ENCODE measurements at regions not wholly inside any gene's neighbourhood (a gene's known extent, or its start where the extent isn't known, plus 50 kb on each side); places are given as distances from the start of the nearest gene placed in this dataset.

DNA sequence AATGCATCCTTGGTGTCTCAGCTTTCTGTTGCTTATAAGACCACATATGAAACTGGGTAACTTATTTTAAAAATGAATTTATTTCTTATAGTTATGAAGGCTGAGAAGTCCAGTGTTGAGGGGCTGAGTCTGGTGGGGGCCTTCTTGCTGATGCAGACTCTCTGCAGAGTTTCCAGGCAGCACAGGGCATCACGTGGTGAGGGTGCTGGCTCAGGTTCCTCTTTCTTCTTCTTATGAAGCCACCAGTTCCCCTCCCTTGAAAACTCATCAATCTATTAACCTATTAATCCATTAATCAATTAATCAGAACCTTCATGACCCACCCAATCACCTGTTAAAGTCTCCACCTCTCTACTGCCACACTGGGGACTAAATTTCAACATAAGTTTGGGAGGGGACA is 595.6 kb upstream of the NRP1 start:
- ChIA-PET CTCF (no interaction called here), POLR2A (ENCODE audit: low non-redundant PET) (no interaction called here)
- no peaks in the 10 kb centered on the region for H3K27me3 ChIP-seq (replicated peaks; ENCODE audit: insufficient read depth, low read depth, low read length, poor library complexity)
- H3K27ac ChIP-seq (ENCODE audit: low read depth, low read length, poor library complexity, severe bottlenecking): peak overlapping the region; percentile 78
- intact Hi-C loops (cut with micrococcal nuclease; ENCODE audit: unreplicated experiment): loop anchor here (2.0 to 10.0 kb wide), 5 partner anchors 462 to 1529 kb away; no protein-coding TSS in a partner anchor
- peaks cover 57% of the 10 kb centered on the region for H3K4me1 ChIP-seq (ENCODE audit: insufficient read depth, low read length, poor library complexity, severe bottlenecking)
- no peaks in the 10 kb centered on the region for H3K36me3 ChIP-seq (ENCODE audit: insufficient read depth, low read length, poor library complexity, severe bottlenecking)
- no peak overlapping the region for H3K4me3 ChIP-seq (ENCODE audit: low read depth, low read length, poor library complexity, severe bottlenecking)
- TF ChIP-seq, protein P1, sequence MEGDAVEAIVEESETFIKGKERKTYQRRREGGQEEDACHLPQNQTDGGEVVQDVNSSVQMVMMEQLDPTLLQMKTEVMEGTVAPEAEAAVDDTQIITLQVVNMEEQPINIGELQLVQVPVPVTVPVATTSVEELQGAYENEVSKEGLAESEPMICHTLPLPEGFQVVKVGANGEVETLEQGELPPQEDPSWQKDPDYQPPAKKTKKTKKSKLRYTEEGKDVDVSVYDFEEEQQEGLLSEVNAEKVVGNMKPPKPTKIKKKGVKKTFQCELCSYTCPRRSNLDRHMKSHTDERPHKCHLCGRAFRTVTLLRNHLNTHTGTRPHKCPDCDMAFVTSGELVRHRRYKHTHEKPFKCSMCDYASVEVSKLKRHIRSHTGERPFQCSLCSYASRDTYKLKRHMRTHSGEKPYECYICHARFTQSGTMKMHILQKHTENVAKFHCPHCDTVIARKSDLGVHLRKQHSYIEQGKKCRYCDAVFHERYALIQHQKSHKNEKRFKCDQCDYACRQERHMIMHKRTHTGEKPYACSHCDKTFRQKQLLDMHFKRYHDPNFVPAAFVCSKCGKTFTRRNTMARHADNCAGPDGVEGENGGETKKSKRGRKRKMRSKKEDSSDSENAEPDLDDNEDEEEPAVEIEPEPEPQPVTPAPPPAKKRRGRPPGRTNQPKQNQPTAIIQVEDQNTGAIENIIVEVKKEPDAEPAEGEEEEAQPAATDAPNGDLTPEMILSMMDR (conservative IDR thresholded peaks at IDR 0.05; ENCODE audit: low read depth, low read length): no peak
- TF ChIP-seq EZH2 (IDR thresholded peaks at IDR 0.05; ENCODE audit: borderline replicate concordance, low read depth, low read length, poor library complexity, severe bottlenecking): no peak
- no peak for DNase-seq (ENCODE audit: low spot score)
- H3K9me3 ChIP-seq (ENCODE audit: low read depth, low read length, poor library complexity, severe bottlenecking): no peaks in the 10 kb centered on the region
- no TSS peak for BruUV-seq (replicated peaks)

GRCh38 chr10:33927347-33927746 is 592.9 kb upstream of the NRP1 start:
- ChIA-PET CTCF (no interaction called here), POLR2A (ENCODE audit: low non-redundant PET) (no interaction called here)
- H3K9me3 ChIP-seq (ENCODE audit: low read depth, low read length, poor library complexity, severe bottlenecking): no peaks in the 10 kb centered on the region
- TF ChIP-seq, protein P1 (conservative IDR thresholded peaks at IDR 0.05; ENCODE audit: low read depth, low read length): no peak
- H3K36me3 ChIP-seq (ENCODE audit: insufficient read depth, low read length, poor library complexity, severe bottlenecking): no peaks in the 10 kb centered on the region
- peaks cover 44% of the 10 kb centered on the region for H3K4me1 ChIP-seq (ENCODE audit: insufficient read depth, low read length, poor library complexity, severe bottlenecking)
- no peaks in the 10 kb centered on the region for H3K27me3 ChIP-seq (replicated peaks; ENCODE audit: insufficient read depth, low read depth, low read length, poor library complexity)
- peak overlapping the region; percentile 35 for H3K27ac ChIP-seq (ENCODE audit: low read depth, low read length, poor library complexity, severe bottlenecking)
- no TSS peak for BruUV-seq (replicated peaks)
- intact Hi-C loops (cut with micrococcal nuclease; ENCODE audit: unreplicated experiment): no loop called here
- peak; percentile 56 for DNase-seq (ENCODE audit: low spot score)
- H3K4me3 ChIP-seq (ENCODE audit: low read depth, low read length, poor library complexity, severe bottlenecking): no peak overlapping the region

GRCh38 chr10:33921970-33922605 is 587.6 kb upstream of the NRP1 start:
- TF ChIP-seq EZH2 (IDR thresholded peaks at IDR 0.05; ENCODE audit: borderline replicate concordance, low read depth, low read length, poor library complexity, severe bottlenecking): no peak
- TF ChIP-seq, protein P1 (conservative IDR thresholded peaks at IDR 0.05; ENCODE audit: low read depth, low read length): no peak
- POLR2A ChIA-PET (ENCODE audit: low non-redundant PET): no interaction called here
- Histone ChIP-seq H3K4me1 (ENCODE audit: insufficient read depth, low read length, poor library complexity, severe bottlenecking) (peaks cover 13% of the 10 kb centered on the region), H3K4me3 (ENCODE audit: low read depth, low read length, poor library complexity, severe bottlenecking) (no peak overlapping the region), H3K36me3 (ENCODE audit: insufficient read depth, low read length, poor library complexity, severe bottlenecking) (no peaks in the 10 kb centered on the region), H3K27me3 (replicated peaks; ENCODE audit: insufficient read depth, low read depth, low read length, poor library complexity) (no peaks in the 10 kb centered on the region), H3K9me3 (ENCODE audit: low read depth, low read length, poor library complexity, severe bottlenecking) (no peaks in the 10 kb centered on the region), H3K27ac (ENCODE audit: low read depth, low read length, poor library complexity, severe bottlenecking) (no peak overlapping the region)
- intact Hi-C loops (cut with micrococcal nuclease; ENCODE audit: unreplicated experiment): no loop called here
- DNase-seq (ENCODE audit: low spot score): no peak
- no TSS peak for BruUV-seq (replicated peaks)
- CTCF ChIA-PET: no interaction called here
